PC-9 (cell line): ENCODE measurements at regions not wholly inside any gene's neighbourhood (a gene's known extent, or its start where the extent isn't known, plus 50 kb on each side); places are given as distances from the start of the nearest gene placed in this dataset.

Source experiments
- CTCF ChIP-seq: fragments of 200-600 bp; sonication (generic); conservative IDR thresholded peaks from 2 replicates; pipeline ENCODE4 v1.6.1; 2017; ENCODE audit warnings: mixed run types, antibody characterized with exemption, mild to moderate bottlenecking, moderate library complexity
- EZH2 ChIP-seq: fragments of 200-600 bp; sonication (generic); IDR thresholded peaks from 2 replicates; pipeline ENCODE4 v1.8.0; 2017; ENCODE audit warnings: antibody characterized with exemption, low read depth

- TF ChIP-seq CTCF, result no peak
- TF ChIP-seq EZH2, result no peak
Measured at GRCh38 chr9:26603617-26604016, 289.0 kb downstream of the CAAP1 start.
